ENCODE measurements at regions not wholly inside any gene's neighbourhood (a gene's known extent, or its start where the extent isn't known, plus 50 kb on each side); places are given as distances from the start of the nearest gene placed in this dataset.

DNA sequence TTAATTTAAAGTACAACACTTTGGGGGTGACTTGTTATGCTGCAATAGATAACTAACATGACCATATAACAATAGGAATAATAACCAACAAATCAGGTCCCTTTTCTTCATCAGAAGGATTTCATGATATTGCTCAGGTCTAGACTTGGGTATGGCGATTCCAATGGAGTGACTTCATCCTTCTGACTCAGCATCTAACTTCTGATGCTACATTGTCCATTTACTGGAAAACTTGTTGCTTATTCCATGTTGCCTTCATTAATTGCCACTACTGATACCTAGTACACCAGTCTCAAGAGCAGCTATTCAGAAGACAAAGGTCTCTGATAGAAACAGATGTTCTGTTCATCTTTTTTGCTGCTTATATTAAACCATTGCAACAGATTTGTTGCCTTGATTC lies 324.3 kb downstream of the TGFB2 start:
- TF ChIP-seq, protein P1, sequence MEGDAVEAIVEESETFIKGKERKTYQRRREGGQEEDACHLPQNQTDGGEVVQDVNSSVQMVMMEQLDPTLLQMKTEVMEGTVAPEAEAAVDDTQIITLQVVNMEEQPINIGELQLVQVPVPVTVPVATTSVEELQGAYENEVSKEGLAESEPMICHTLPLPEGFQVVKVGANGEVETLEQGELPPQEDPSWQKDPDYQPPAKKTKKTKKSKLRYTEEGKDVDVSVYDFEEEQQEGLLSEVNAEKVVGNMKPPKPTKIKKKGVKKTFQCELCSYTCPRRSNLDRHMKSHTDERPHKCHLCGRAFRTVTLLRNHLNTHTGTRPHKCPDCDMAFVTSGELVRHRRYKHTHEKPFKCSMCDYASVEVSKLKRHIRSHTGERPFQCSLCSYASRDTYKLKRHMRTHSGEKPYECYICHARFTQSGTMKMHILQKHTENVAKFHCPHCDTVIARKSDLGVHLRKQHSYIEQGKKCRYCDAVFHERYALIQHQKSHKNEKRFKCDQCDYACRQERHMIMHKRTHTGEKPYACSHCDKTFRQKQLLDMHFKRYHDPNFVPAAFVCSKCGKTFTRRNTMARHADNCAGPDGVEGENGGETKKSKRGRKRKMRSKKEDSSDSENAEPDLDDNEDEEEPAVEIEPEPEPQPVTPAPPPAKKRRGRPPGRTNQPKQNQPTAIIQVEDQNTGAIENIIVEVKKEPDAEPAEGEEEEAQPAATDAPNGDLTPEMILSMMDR (conservative IDR thresholded peaks at IDR 0.05; ENCODE audit: low read depth, low read length): no peak
- H4K20me1 ChIP-seq (ENCODE audit: insufficient read depth): no peaks in the 10 kb centered on the region
- no peak overlapping the region for H3K27ac ChIP-seq
- no peak overlapping the region for H3K9ac ChIP-seq
- H3K4me2 ChIP-seq: no peak overlapping the region
- no peaks in the 10 kb centered on the region for H3K79me2 ChIP-seq (ENCODE audit: insufficient read depth, low read depth)
- H3K36me3 ChIP-seq (ENCODE audit: insufficient read depth): no peaks in the 10 kb centered on the region
- no peak overlapping the region for H3K4me3 ChIP-seq (IDR thresholded peaks at IDR 0.05; ENCODE audit: insufficient read depth, low read depth, low read length)
- peaks cover 12% of the 10 kb centered on the region for H3K4me1 ChIP-seq (ENCODE audit: low read depth, poor library complexity, severe bottlenecking)
- no peak overlapping the region for H2AFZ ChIP-seq (ENCODE audit: low read depth)
- H3K27me3 ChIP-seq (ENCODE audit: insufficient read depth, low read depth): no peaks in the 10 kb centered on the region

- H3K4me3 ChIP-seq (IDR thresholded peaks at IDR 0.05; ENCODE audit: insufficient read depth, low read depth, low read length): no peak overlapping the region
- H2AFZ ChIP-seq (ENCODE audit: low read depth): no peak overlapping the region
- no peak overlapping the region for H3K9ac ChIP-seq
- H3K79me2 ChIP-seq (ENCODE audit: insufficient read depth, low read depth): no peaks in the 10 kb centered on the region
- H4K20me1 ChIP-seq (ENCODE audit: insufficient read depth): no peaks in the 10 kb centered on the region
- TF ChIP-seq, protein P1 (conservative IDR thresholded peaks at IDR 0.05; ENCODE audit: low read depth, low read length): no peak
- H3K4me1 ChIP-seq (ENCODE audit: low read depth, poor library complexity, severe bottlenecking): peaks cover 23% of the 10 kb centered on the region
- H3K27ac ChIP-seq: no peak overlapping the region
- H3K27me3 ChIP-seq (ENCODE audit: insufficient read depth, low read depth): no peaks in the 10 kb centered on the region
- no peak overlapping the region for H3K4me2 ChIP-seq
- no peaks in the 10 kb centered on the region for H3K36me3 ChIP-seq (ENCODE audit: insufficient read depth)
These were observed 325.7 kb downstream of the TGFB2 start for GRCh38 chr1:218670875-218671274.

DNA sequence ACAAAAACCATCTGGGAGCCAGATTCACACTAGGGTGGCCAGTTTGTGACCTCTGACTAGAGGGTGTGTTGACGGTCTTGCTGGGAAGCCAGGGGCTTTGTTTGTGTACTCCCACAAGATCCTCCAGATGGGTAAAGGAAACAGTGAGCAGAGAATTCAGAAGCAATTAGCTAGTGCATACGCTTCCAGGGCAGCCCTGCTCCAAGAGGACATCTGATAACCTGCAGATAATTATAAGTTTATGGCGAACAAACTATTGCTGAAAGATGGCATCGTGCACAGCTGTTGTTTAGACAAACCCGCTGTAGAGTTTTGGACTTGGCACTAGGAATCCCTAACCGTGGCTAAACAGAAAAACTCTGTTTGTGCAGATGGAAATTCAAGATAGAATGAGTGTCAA lies 326.4 kb downstream of the TGFB2 start:
- H2AFZ ChIP-seq (ENCODE audit: low read depth): no peak overlapping the region
- H3K4me2 ChIP-seq: no peak overlapping the region
- H3K27me3 ChIP-seq (ENCODE audit: insufficient read depth, low read depth): no peaks in the 10 kb centered on the region
- no peak overlapping the region for H3K4me3 ChIP-seq (IDR thresholded peaks at IDR 0.05; ENCODE audit: insufficient read depth, low read depth, low read length)
- TF ChIP-seq, protein P1 (conservative IDR thresholded peaks at IDR 0.05; ENCODE audit: low read depth, low read length): no peak
- no peaks in the 10 kb centered on the region for H3K79me2 ChIP-seq (ENCODE audit: insufficient read depth, low read depth)
- H3K27ac ChIP-seq: no peak overlapping the region
- no peak overlapping the region for H3K9ac ChIP-seq
- H4K20me1 ChIP-seq (ENCODE audit: insufficient read depth): no peaks in the 10 kb centered on the region
- peaks cover 30% of the 10 kb centered on the region for H3K4me1 ChIP-seq (ENCODE audit: low read depth, poor library complexity, severe bottlenecking)
- no peaks in the 10 kb centered on the region for H3K36me3 ChIP-seq (ENCODE audit: insufficient read depth)

DNA sequence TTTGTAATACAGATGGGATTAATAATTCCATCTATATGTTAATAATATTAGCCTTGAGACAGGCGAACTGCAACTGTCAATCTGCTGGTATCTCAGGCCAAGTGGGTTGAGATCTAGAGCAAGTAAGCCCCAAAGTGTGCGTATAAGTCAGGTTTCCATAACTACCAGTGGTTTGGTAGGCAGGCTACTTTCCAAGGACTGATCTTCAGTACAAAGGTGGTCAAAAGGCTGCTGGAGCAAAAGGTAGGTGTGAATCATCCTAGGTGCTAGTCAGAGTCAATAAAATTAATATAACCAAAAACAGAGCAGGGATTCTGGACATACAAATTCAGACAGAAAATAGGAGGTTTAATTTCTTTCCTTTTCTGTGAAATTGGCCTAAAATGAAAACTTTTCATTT lies 328.0 kb downstream of the TGFB2 start:
- Histone ChIP-seq H3K36me3 (ENCODE audit: insufficient read depth) (no peaks in the 10 kb centered on the region), H3K27ac (no peak overlapping the region), H2AFZ (ENCODE audit: low read depth) (no peak overlapping the region), H3K4me1 (ENCODE audit: low read depth, poor library complexity, severe bottlenecking) (peaks cover 44% of the 10 kb centered on the region), H3K4me3 (IDR thresholded peaks at IDR 0.05; ENCODE audit: insufficient read depth, low read depth, low read length) (no peak overlapping the region), H3K27me3 (ENCODE audit: insufficient read depth, low read depth) (no peaks in the 10 kb centered on the region), H3K79me2 (ENCODE audit: insufficient read depth, low read depth) (no peaks in the 10 kb centered on the region), H4K20me1 (ENCODE audit: insufficient read depth) (no peaks in the 10 kb centered on the region), H3K9ac (no peak overlapping the region), H3K4me2 (no peak overlapping the region)
- TF ChIP-seq, protein P1 (conservative IDR thresholded peaks at IDR 0.05; ENCODE audit: low read depth, low read length): no peak

Data from KMS-11 (cell line).